ENCODE measurements at regions not wholly inside any gene's neighbourhood (a gene's known extent, or its start where the extent isn't known, plus 50 kb on each side); places are given as distances from the start of the nearest gene placed in this dataset.

DNA sequence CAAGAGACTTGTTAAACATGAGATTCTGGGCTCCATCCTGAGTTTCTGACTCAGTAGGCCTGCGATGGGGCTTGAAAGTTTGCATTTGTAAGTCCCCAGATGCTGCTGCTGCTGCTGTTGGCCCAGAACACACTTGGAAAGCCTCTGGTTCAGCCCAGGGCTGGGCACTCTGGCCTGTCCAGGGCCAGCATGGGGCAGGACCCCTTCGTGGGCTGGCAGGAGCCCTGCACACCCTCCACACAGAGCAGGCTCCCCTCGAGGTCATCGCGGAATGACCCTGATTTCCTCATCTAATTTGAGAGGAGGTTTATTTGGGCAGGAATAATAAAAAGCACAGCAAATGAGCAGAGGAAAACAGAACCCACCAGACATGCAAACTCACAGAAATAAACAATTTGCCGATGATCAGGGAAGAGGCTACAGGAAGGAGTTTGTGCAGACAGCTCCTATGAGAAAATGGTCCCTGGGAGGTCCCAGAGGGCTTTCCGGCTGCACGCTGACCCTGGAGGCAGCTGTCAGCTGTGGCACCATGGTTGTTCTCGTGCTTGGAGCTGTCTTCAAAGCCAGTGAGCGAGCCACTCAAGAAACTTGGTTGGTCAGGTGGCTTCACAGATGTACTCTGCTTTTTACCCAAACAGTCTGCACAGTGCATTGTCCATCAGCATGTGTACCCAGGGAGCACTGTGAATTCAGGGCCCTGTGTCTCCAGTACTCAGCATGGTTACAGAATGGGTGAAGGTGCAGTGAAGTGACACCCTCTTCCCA, 119.3 kb downstream of the GLI2 start:
- no peaks in the 10 kb centered on the region for H3K36me3 Mint-ChIP-seq (ENCODE audit: low read depth)
- no peaks in the 10 kb centered on the region for H3K4me1 Mint-ChIP-seq
- no peak for DNase-seq
- no peaks in the 10 kb centered on the region for H3K27me3 Mint-ChIP-seq
- ChIA-PET CTCF (no interaction called here), POLR2A (no interaction called here)
- no peak overlapping the region for H3K27ac Mint-ChIP-seq
- no peaks in the 10 kb centered on the region for H3K9me3 Mint-ChIP-seq
- H3K4me3 Mint-ChIP-seq, result no peak overlapping the region

DNA sequence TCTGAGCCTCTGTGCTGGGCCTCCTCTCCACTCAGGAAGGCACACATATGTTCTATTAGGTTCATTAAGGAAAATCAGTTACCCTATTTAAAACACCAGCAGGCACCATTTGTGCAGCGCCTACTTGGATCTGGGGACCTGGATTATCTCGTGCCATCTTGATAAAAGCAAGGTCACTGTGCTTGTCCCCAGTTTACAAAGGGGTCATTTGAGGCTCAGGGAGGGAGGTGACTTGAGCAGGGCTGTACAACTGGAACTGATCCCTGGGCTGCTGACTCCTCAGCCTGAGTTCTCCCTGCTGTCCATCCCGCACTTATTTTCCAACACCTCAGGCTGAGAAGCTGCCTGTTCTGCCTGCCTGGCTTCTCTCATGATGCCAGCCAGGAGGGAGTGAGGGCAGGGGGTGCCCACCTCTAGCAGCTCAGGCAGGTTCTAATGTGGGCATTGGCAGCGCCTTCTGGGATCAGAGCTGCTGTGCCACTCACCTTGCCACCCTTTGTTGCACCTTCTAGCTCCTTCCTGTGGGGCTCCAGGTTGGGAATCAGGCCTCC, 120.3 kb downstream of the GLI2 start:
- Mint-ChIP-seq H3K36me3 (ENCODE audit: low read depth) (no peaks in the 10 kb centered on the region), H3K4me3 (no peak overlapping the region), H3K27ac (no peak overlapping the region), H3K4me1 (no peaks in the 10 kb centered on the region), H3K27me3 (no peaks in the 10 kb centered on the region), H3K9me3 (no peaks in the 10 kb centered on the region)
- POLR2A ChIA-PET, result no interaction called here
- CTCF ChIA-PET, result no interaction called here
- DNase-seq, result no peak

GRCh38 chr2:120856421-120856862, 120.8 kb downstream of the GLI2 start:
- Mint-ChIP-seq H3K4me3 (no peak overlapping the region), H3K27ac (no peak overlapping the region), H3K4me1 (no peaks in the 10 kb centered on the region), H3K9me3 (no peaks in the 10 kb centered on the region), H3K27me3 (no peaks in the 10 kb centered on the region), H3K36me3 (ENCODE audit: low read depth) (no peaks in the 10 kb centered on the region)
- ChIA-PET POLR2A (no interaction called here), CTCF (no interaction called here)
- DNase-seq, result no peak

GRCh38 chr2:120857422-120857821, 121.8 kb downstream of the GLI2 start:
- DNase-seq, result no peak

GRCh38 chr2:120857931-120858330, 122.3 kb downstream of the GLI2 start:
- POLR2A ChIA-PET, result no interaction called here

More at GRCh38 chr2:120857422-120857821, 121.8 kb downstream of the GLI2 start:
- no peaks in the 10 kb centered on the region for H3K36me3 Mint-ChIP-seq (ENCODE audit: low read depth)
- H3K9me3 Mint-ChIP-seq, result no peaks in the 10 kb centered on the region
- H3K4me3 Mint-ChIP-seq, result no peak overlapping the region
- ChIA-PET POLR2A (no interaction called here), CTCF (no interaction called here)
- no peaks in the 10 kb centered on the region for H3K27me3 Mint-ChIP-seq
- H3K4me1 Mint-ChIP-seq, result no peaks in the 10 kb centered on the region
- H3K27ac Mint-ChIP-seq, result no peak overlapping the region

GRCh38 chr2:120858361-120859106, 122.9 kb downstream of the GLI2 start:
- H3K27me3 Mint-ChIP-seq, result no peaks in the 10 kb centered on the region
- no peak for DNase-seq
- H3K27ac Mint-ChIP-seq, result no peak overlapping the region
- ChIA-PET CTCF (no interaction called here), POLR2A (no interaction called here)
- H3K4me3 Mint-ChIP-seq, result no peak overlapping the region
- H3K9me3 Mint-ChIP-seq, result no peaks in the 10 kb centered on the region
- H3K36me3 Mint-ChIP-seq (ENCODE audit: low read depth), result no peaks in the 10 kb centered on the region
- H3K4me1 Mint-ChIP-seq, result no peaks in the 10 kb centered on the region

More at GRCh38 chr2:120857931-120858330, 122.3 kb downstream of the GLI2 start:
- Mint-ChIP-seq H3K36me3 (ENCODE audit: low read depth) (no peaks in the 10 kb centered on the region), H3K27ac (no peak overlapping the region), H3K4me1 (no peaks in the 10 kb centered on the region), H3K27me3 (no peaks in the 10 kb centered on the region), H3K4me3 (no peak overlapping the region), H3K9me3 (no peaks in the 10 kb centered on the region)
- CTCF ChIA-PET, result no interaction called here
- DNase-seq, result no peak

GRCh38 chr2:120859128-120859527, 123.5 kb downstream of the GLI2 start:
- H3K27ac Mint-ChIP-seq, result no peak overlapping the region
- ChIA-PET POLR2A (no interaction called here), CTCF (no interaction called here)
- H3K4me3 Mint-ChIP-seq, result no peak overlapping the region
- no peaks in the 10 kb centered on the region for H3K9me3 Mint-ChIP-seq
- H3K27me3 Mint-ChIP-seq, result no peaks in the 10 kb centered on the region
- no peaks in the 10 kb centered on the region for H3K36me3 Mint-ChIP-seq (ENCODE audit: low read depth)
- DNase-seq, result no peak
- no peaks in the 10 kb centered on the region for H3K4me1 Mint-ChIP-seq

- POLR2A ChIA-PET, result no interaction called here
- H3K36me3 Mint-ChIP-seq (ENCODE audit: low read depth), result no peaks in the 10 kb centered on the region
- no peak overlapping the region for H3K27ac Mint-ChIP-seq
- DNase-seq, result no peak
- H3K4me3 Mint-ChIP-seq, result no peak overlapping the region
- CTCF ChIA-PET, result interaction anchor here (0.6 to 0.7 kb wide), 2 partner anchors 254 to 1601 kb away, joined by 3 to 5 read pairs; no protein-coding TSS in a partner anchor
- H3K4me1 Mint-ChIP-seq, result no peaks in the 10 kb centered on the region
- no peaks in the 10 kb centered on the region for H3K9me3 Mint-ChIP-seq
- H3K27me3 Mint-ChIP-seq, result no peaks in the 10 kb centered on the region
These were observed 124.3 kb downstream of the GLI2 start for GRCh38 chr2:120859814-120860578.

- Mint-ChIP-seq H3K27ac (no peak overlapping the region), H3K4me1 (no peaks in the 10 kb centered on the region), H3K4me3 (no peak overlapping the region), H3K36me3 (ENCODE audit: low read depth) (no peaks in the 10 kb centered on the region), H3K9me3 (no peaks in the 10 kb centered on the region), H3K27me3 (no peaks in the 10 kb centered on the region)
- POLR2A ChIA-PET, result no interaction called here
- CTCF ChIA-PET, result interaction anchor here (0.6 kb wide), 1 partner anchor 1602 kb away, joined by 3 read pairs; no protein-coding TSS in a partner anchor
- DNase-seq, result no peak
These were observed 124.9 kb downstream of the GLI2 start for GRCh38 chr2:120860579-120860922.

DNA sequence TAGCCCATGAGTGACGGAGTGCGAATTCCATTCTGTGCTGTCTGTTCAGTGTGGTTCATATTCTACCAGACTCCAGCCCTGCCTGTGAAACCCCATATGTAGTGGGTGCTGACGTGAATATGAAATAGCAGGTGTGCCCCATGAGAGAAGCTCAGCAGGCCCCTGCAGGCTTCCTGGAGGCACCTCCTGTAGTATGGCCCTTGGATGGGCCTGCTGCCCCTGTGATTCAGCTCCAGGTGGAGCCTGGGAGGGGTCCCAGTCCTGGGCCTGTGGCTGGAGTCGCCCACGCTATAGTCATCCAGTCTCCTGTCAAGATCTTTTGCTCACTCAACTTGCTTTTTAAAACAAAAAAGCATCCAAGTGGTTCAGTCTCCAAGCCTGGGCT, 125.5 kb downstream of the GLI2 start:
- no peaks in the 10 kb centered on the region for H3K4me1 Mint-ChIP-seq
- CTCF ChIA-PET, result no interaction called here
- no peak overlapping the region for H3K27ac Mint-ChIP-seq
- no peak overlapping the region for H3K4me3 Mint-ChIP-seq
- no peak for DNase-seq
- peaks cover 3% of the 10 kb centered on the region for H3K27me3 Mint-ChIP-seq
- POLR2A ChIA-PET, result no interaction called here
- no peaks in the 10 kb centered on the region for H3K36me3 Mint-ChIP-seq (ENCODE audit: low read depth)
- no peaks in the 10 kb centered on the region for H3K9me3 Mint-ChIP-seq

DNA sequence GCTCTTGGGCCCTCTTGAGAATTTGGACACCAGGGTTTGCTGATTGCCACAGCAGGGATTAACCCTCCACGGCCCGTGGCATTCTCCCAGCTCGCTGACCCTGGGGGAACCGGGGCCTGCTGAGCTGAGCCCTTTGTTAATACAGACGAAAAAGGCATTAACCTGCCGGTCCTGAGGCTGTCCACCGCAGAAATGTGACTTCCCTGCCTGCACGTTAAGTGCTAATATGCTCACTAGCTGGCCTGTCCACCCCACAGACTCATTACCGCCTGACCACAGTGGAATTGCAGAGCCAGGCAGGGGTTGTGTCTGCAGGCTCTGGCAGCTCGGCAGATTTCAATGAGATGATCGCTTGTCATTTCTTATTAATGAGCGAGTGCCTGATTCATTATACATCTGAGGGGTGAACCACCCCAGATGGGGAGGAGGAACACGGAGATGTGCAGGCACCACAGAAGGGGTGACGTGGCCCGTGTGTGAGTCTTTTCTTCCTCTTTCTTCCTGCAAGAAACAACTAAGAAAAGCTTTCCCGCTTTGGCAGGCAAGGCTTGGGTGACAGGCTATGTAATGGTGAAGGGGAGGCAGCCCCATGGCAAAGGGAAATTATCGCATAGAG, 126.0 kb downstream of the GLI2 start:
- ChIA-PET CTCF (no interaction called here), POLR2A (no interaction called here)
- Mint-ChIP-seq H3K27me3 (peaks cover 6% of the 10 kb centered on the region), H3K36me3 (ENCODE audit: low read depth) (no peaks in the 10 kb centered on the region), H3K4me1 (no peaks in the 10 kb centered on the region), H3K4me3 (no peak overlapping the region), H3K27ac (no peak overlapping the region), H3K9me3 (no peaks in the 10 kb centered on the region)
- no peak for DNase-seq

DNA sequence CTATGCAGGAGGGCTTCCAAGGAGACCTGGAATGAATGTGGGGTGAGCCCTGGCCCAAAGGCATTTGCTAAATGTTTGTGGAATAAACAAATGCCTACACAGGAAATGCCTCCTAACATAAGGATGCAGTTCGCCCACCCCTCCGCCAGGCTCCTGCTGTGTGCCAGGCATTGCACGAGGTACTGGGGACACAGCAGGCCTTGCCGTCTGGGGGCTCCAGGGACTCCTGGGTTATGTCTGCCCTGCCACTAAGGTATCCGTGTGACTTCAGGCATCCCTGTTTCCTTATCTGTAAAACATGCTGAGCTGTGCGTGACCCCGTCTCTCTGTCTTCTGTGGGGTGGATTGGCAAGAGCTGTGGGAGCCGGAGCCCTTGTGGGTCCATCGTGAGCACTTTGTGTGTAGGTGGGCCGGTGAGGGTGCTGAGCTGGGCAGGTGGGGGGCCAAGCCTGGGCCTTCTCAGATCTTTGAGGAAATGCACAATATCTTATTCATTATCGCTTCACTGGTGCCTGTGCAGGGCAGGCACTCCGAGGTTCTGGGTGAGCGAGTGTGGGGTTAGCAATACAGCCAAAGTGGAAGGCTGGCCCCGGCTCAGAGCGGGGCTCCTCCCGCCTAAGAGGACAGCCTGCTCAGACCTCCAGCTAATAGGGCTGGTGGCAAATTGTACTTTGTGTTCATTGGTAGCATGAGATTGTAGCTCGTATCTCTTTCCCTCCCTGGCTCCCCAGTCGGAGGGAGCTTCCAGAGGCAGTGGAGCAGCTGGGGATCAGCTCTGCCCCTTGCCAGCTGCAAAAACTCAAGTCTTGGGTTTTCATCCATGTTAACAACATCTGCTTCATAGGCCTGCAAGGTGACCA, 126.8 kb downstream of the GLI2 start:
- Mint-ChIP-seq H3K36me3 (ENCODE audit: low read depth) (no peaks in the 10 kb centered on the region), H3K9me3 (no peaks in the 10 kb centered on the region), H3K27ac (no peak overlapping the region), H3K4me1 (no peaks in the 10 kb centered on the region), H3K4me3 (no peak overlapping the region), H3K27me3 (peaks cover 11% of the 10 kb centered on the region)
- no peak for DNase-seq
- ChIA-PET POLR2A (no interaction called here), CTCF (no interaction called here)

All from activated CD4-positive, alpha-beta T cell treated with anti-CD3 and anti-CD28 coated beads, Interleukin-2, amount 10 ng/mL, durations not matched to agents 7 days and 5 days (primary cell).